ENCODE measurements at regions not wholly inside any gene's neighbourhood (a gene's known extent, or its start where the extent isn't known, plus 50 kb on each side); places are given as distances from the start of the nearest gene placed in this dataset.

DNA sequence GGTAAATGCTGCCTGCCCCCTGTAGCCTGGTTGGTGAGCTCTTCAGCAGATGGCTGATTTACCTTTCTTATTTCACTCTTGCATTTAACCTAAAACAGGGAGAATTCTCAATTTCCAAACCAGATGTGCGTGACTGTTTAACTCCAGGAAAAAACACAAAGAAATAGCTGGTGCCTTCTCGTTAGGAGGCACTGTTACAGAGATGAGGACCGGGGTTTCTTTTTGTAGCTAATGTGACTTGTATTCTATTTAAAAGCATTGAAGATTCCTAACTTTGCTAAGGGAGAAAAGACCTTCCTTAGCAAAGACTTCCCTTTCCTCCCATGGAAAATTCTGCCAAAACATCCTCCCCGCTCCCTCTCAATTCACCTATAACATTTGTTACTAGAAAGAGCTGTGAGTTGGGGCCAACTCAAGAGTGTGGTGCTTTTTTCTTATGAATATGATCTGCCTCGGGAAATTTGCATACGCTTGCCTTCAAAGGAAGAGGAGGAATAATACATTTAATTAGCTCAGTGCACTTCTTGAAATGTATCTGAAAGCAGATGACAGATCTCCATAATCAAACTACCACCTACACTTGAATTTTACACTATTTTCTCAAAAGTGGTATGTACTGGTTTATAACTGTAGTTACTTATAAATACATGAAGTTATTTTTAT is 102.0 kb upstream of the ARID2 start:
- H3K4me3 ChIP-seq (ENCODE audit: low read depth, low read length) = no peak overlapping the region
- FAIRE-seq = no peak
- H3K27me3 ChIP-seq (ENCODE audit: control insufficient read depth, insufficient read depth, low read length) = no peaks in the 10 kb centered on the region
- H3K36me3 ChIP-seq (ENCODE audit: control insufficient read depth, insufficient read depth, low read length) = no peaks in the 10 kb centered on the region
- TF ChIP-seq CTCF (IDR thresholded peaks at IDR 0.05; ENCODE audit: insufficient read depth, low read length, severe bottlenecking) = no peak
- DNase-seq (ENCODE audit: low read depth) = no peak

GRCh38 chr12:45629292-45629691 is 100.2 kb upstream of the ARID2 start:
- H3K36me3 ChIP-seq (ENCODE audit: control insufficient read depth, insufficient read depth, low read length) = no peaks in the 10 kb centered on the region
- no peak for FAIRE-seq
- TF ChIP-seq CTCF (IDR thresholded peaks at IDR 0.05; ENCODE audit: insufficient read depth, low read length, severe bottlenecking) = no peak
- no peak overlapping the region for H3K4me3 ChIP-seq (ENCODE audit: low read depth, low read length)
- DNase-seq (ENCODE audit: low read depth) = no peak
- no peaks in the 10 kb centered on the region for H3K27me3 ChIP-seq (ENCODE audit: control insufficient read depth, insufficient read depth, low read length)

GRCh38 chr12:45633733-45634132 is 95.8 kb upstream of the ARID2 start:
- Histone ChIP-seq H3K4me3 (ENCODE audit: low read depth, low read length) (no peak overlapping the region), H3K27me3 (ENCODE audit: control insufficient read depth, insufficient read depth, low read length) (no peaks in the 10 kb centered on the region), H3K36me3 (ENCODE audit: control insufficient read depth, insufficient read depth, low read length) (no peaks in the 10 kb centered on the region)
- no peak for FAIRE-seq
- no peak for DNase-seq (ENCODE audit: low read depth)
- TF ChIP-seq CTCF (IDR thresholded peaks at IDR 0.05; ENCODE audit: insufficient read depth, low read length, severe bottlenecking) = no peak

GRCh38 chr12:45634273-45634917 is 95.1 kb upstream of the ARID2 start:
- Histone ChIP-seq H3K4me3 (ENCODE audit: low read depth, low read length) (no peak overlapping the region), H3K27me3 (ENCODE audit: control insufficient read depth, insufficient read depth, low read length) (no peaks in the 10 kb centered on the region), H3K36me3 (ENCODE audit: control insufficient read depth, insufficient read depth, low read length) (no peaks in the 10 kb centered on the region)
- FAIRE-seq = no peak
- no peak for DNase-seq (ENCODE audit: low read depth)
- TF ChIP-seq CTCF (IDR thresholded peaks at IDR 0.05; ENCODE audit: insufficient read depth, low read length, severe bottlenecking) = no peak

DNA sequence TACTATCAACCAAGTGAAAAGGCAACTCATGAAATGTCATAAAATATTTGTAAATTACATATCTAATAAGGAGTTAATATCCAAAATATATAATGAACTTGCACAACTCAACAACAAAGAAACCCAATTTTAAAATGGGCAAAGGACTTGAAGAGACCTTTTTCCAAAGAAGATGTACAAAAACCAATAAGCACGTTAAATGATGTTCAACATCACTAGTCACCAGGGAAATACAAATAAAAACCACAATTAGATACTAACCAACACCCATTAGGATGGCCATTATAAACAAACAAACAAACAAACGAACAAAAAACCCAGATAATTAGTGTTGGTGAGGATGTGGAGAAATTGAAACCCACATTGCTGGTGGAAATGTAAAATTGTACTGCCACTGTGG is 92.3 kb upstream of the ARID2 start:
- no peak overlapping the region for H3K4me3 ChIP-seq (ENCODE audit: low read depth, low read length)
- no peaks in the 10 kb centered on the region for H3K27me3 ChIP-seq (ENCODE audit: control insufficient read depth, insufficient read depth, low read length)
- TF ChIP-seq CTCF (IDR thresholded peaks at IDR 0.05; ENCODE audit: insufficient read depth, low read length, severe bottlenecking) = no peak
- FAIRE-seq = no peak
- no peak for DNase-seq (ENCODE audit: low read depth)
- no peaks in the 10 kb centered on the region for H3K36me3 ChIP-seq (ENCODE audit: control insufficient read depth, insufficient read depth, low read length)

DNA sequence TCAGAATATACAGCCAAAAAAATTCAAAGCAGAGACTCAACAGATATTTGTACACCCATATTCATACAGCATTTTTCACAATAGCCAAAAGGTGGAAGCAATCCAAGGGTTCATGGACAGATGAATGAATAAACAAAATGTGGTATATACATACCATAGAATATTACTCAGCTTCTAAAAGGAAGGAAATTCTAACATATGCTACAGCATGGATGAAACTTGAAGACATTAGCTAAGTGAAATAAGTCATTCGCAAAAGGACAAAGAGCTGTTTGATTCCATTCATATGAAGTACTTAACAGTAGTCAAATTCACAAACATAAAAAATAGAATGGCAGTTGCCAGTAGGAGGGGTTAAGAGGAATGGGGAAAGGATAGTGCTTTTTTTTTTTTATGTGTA is 91.8 kb upstream of the ARID2 start:
- DNase-seq (ENCODE audit: low read depth) (peak; percentile 90), FAIRE-seq (no peak)
- no peak for TF ChIP-seq CTCF (IDR thresholded peaks at IDR 0.05; ENCODE audit: insufficient read depth, low read length, severe bottlenecking)
- Histone ChIP-seq H3K4me3 (ENCODE audit: low read depth, low read length) (no peak overlapping the region), H3K27me3 (ENCODE audit: control insufficient read depth, insufficient read depth, low read length) (no peaks in the 10 kb centered on the region), H3K36me3 (ENCODE audit: control insufficient read depth, insufficient read depth, low read length) (no peaks in the 10 kb centered on the region)
